ENCODE measurements at regions not wholly inside any gene's neighbourhood (a gene's known extent, or its start where the extent isn't known, plus 50 kb on each side); places are given as distances from the start of the nearest gene placed in this dataset.

DNA sequence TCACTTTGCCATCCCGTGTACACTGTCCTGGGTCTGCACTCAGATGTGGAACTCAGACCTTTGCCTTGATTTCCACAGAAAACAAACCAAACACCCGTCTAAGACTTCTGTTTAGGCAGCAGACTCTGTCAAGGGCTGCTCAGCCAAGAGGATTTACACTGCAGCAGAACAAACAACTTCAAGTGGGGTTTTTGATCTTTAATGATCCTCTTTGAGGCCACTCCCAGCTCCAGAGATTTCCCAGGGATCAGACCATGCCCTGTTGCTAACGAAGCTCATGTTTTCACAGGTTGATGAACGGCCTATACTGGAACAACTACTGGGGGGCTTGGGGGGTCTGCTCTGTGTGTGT, 52.5 kb upstream of the LGALSL start:
- TF ChIP-seq, protein P1, sequence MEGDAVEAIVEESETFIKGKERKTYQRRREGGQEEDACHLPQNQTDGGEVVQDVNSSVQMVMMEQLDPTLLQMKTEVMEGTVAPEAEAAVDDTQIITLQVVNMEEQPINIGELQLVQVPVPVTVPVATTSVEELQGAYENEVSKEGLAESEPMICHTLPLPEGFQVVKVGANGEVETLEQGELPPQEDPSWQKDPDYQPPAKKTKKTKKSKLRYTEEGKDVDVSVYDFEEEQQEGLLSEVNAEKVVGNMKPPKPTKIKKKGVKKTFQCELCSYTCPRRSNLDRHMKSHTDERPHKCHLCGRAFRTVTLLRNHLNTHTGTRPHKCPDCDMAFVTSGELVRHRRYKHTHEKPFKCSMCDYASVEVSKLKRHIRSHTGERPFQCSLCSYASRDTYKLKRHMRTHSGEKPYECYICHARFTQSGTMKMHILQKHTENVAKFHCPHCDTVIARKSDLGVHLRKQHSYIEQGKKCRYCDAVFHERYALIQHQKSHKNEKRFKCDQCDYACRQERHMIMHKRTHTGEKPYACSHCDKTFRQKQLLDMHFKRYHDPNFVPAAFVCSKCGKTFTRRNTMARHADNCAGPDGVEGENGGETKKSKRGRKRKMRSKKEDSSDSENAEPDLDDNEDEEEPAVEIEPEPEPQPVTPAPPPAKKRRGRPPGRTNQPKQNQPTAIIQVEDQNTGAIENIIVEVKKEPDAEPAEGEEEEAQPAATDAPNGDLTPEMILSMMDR (IDR thresholded peaks at IDR 0.05; ENCODE audit: low read depth, low read length): no peak
- no peak overlapping the region for H3K4me3 ChIP-seq (ENCODE audit: low read depth, low read length)

DNA sequence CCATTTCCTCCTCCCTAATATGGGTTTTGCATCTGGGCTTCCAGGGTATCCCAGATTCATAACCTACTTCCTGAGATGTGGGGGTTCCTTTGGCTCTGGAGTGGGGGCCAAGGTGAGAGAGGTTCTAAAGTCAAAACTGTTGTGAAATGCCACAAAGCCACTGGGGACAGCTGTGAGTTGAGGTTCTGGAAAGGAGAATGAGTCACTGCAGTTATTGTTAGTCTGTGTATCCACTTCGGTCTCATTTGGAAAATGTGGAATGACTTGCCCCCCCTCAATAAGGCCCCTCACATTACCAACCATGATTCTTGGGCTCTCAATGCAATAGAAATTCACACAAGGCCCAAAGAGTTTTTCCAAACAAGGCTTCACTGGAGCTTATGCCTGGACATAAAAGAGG, 51.1 kb upstream of the LGALSL start:
- no peak overlapping the region for H3K4me3 ChIP-seq (ENCODE audit: low read depth, low read length)
- TF ChIP-seq, protein P1 (IDR thresholded peaks at IDR 0.05; ENCODE audit: low read depth, low read length): no peak

DNA sequence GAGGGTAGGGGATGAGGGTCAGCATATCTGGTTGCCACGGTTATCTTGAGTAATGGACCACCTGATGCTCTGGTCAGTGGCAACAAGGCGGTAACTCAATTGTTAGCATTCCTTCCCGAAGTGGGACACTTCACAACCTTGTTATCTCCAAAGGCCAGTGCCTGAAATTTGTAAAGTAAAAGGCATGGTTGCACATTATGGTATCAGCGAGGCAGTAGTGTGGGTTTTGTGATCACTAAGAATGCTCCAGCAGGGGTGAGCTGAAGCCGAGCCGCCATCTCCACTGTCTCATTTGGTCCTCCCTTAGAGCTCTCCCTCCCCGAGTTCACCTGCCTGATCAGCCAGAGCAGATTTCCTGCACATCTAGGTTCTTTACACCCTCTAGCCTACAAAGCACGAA, 50.5 kb upstream of the LGALSL start:
- TF ChIP-seq, protein P1 (IDR thresholded peaks at IDR 0.05; ENCODE audit: low read depth, low read length): no peak
- H3K4me3 ChIP-seq (ENCODE audit: low read depth, low read length): no peak overlapping the region

DNA sequence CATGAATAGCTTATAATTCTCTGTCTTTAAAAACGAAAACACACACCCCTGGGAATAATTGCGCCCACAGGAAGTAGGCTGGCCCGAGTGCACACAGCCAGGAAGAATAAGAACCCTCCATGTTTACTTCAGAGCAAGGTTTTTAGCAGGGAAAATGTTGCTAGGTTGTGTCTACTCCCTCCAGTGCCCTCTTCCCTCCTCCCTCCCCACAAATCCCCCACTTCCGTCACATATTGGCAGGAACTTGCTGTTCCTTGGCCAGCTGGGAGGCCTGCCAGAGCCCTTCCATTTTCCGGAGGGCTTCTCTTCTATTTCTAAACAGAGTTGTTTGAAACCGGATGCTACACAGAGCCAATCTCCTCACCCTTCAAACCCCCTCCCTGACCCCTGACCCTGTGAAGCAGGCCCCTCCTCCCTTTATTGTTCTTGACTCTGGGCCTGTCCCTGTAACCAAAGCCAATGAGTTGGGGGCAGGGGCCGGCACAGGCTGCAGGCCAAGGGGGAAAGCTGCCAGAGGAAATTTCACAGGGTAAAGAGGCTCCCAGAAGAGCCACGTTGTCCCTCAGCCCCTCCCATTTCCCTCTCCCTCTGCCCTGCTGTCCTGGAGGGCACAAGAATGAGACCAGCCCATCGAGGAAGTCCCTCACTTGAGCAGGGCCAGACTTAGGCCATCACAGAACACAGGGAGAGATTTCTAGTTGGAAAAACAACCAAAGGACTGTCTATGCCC, 49.8 kb upstream of the LGALSL start:
- H3K4me3 ChIP-seq (ENCODE audit: low read depth, low read length): no peak overlapping the region
- TF ChIP-seq, protein P1 (IDR thresholded peaks at IDR 0.05; ENCODE audit: low read depth, low read length): no peak
